Nephron progenitor cell (in vitro differentiated cells): ENCODE measurements at regions not wholly inside any gene's neighbourhood (a gene's known extent, or its start where the extent isn't known, plus 50 kb on each side); places are given as distances from the start of the nearest gene placed in this dataset.

ENCODE experiments used
- DNase-seq: peaks from one replicate; pipeline ENCODE4 v3.0.0; 2021
- H3K27ac Mint-ChIP-seq: 2 replicates; pipeline ENCODE4 v1.8.0; 2021; ENCODE audit warnings: mild to moderate bottlenecking, moderate library complexity, mixed read lengths
- H3K27me3 Mint-ChIP-seq: 2 replicates; pipeline ENCODE4 v1.8.0; 2021; ENCODE audit warnings: mild to moderate bottlenecking, low read depth, mixed read lengths; ENCODE audit not compliant: poor library complexity
- H3K36me3 Mint-ChIP-seq: 2 replicates; pipeline ENCODE4 v1.8.0; 2021; ENCODE audit warnings: low read depth, mixed read lengths
- H3K4me1 Mint-ChIP-seq: 2 replicates; pipeline ENCODE4 v1.8.0; 2021; ENCODE audit warnings: mixed read lengths
- H3K4me3 Mint-ChIP-seq: 2 replicates; pipeline ENCODE4 v1.8.0; 2021; ENCODE audit warnings: mild to moderate bottlenecking, moderate library complexity, mixed read lengths
- H3K9me3 Mint-ChIP-seq: 2 replicates; pipeline ENCODE4 v1.8.0; 2021; ENCODE audit warnings: mild to moderate bottlenecking, moderate library complexity, mixed read lengths
- TF ChIP-seq, protein P1 (sequence below): fragments of 200-600 bp; sonication (generic); IDR thresholded peaks from 2 replicates; pipeline ENCODE4 v1.5.0; 2021; ENCODE audit warnings: antibody characterized with exemption

DNA sequence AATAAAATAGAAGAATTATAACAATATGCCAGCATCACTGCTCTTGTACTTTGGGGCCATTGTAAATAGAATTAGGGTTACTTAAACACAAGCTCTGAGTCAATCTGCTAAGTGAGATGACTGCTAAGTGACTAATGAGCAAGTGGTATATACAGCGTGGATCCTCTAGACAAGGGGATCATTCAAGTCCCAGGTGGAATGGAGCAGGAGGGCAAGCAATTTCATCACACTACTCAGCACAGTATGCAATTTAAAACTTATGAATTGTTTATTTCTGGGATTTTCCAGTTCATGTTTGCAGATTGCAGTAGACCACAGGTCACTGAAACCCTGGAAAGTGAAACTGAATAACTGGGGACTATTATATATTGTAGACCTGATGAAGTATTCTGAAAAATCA is 235.3 kb downstream of the BTBD3 start:
- H3K4me3 Mint-ChIP-seq = no peak overlapping the region
- peaks cover 4% of the 10 kb centered on the region for H3K27me3 Mint-ChIP-seq
- no peaks in the 10 kb centered on the region for H3K9me3 Mint-ChIP-seq
- H3K4me1 Mint-ChIP-seq = no peaks in the 10 kb centered on the region
- DNase-seq = no peak
- H3K36me3 Mint-ChIP-seq = no peaks in the 10 kb centered on the region
- TF ChIP-seq, protein P1, sequence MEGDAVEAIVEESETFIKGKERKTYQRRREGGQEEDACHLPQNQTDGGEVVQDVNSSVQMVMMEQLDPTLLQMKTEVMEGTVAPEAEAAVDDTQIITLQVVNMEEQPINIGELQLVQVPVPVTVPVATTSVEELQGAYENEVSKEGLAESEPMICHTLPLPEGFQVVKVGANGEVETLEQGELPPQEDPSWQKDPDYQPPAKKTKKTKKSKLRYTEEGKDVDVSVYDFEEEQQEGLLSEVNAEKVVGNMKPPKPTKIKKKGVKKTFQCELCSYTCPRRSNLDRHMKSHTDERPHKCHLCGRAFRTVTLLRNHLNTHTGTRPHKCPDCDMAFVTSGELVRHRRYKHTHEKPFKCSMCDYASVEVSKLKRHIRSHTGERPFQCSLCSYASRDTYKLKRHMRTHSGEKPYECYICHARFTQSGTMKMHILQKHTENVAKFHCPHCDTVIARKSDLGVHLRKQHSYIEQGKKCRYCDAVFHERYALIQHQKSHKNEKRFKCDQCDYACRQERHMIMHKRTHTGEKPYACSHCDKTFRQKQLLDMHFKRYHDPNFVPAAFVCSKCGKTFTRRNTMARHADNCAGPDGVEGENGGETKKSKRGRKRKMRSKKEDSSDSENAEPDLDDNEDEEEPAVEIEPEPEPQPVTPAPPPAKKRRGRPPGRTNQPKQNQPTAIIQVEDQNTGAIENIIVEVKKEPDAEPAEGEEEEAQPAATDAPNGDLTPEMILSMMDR = no peak
- no peak overlapping the region for H3K27ac Mint-ChIP-seq

GRCh38 chr20:12153628-12154027 is 235.9 kb downstream of the BTBD3 start:
- Mint-ChIP-seq H3K27me3 (peaks cover 4% of the 10 kb centered on the region), H3K4me3 (no peak overlapping the region), H3K27ac (no peak overlapping the region), H3K4me1 (no peaks in the 10 kb centered on the region), H3K9me3 (no peaks in the 10 kb centered on the region), H3K36me3 (no peaks in the 10 kb centered on the region)
- TF ChIP-seq, protein P1 = no peak
- DNase-seq = no peak

GRCh38 chr20:12156252-12156651 is 238.6 kb downstream of the BTBD3 start:
- TF ChIP-seq, protein P1 = no peak
- Mint-ChIP-seq H3K27me3 (peaks cover 5% of the 10 kb centered on the region), H3K4me3 (no peak overlapping the region), H3K4me1 (no peaks in the 10 kb centered on the region), H3K27ac (no peak overlapping the region), H3K9me3 (no peaks in the 10 kb centered on the region), H3K36me3 (no peaks in the 10 kb centered on the region)
- DNase-seq = no peak

GRCh38 chr20:12159261-12159660 is 241.6 kb downstream of the BTBD3 start:
- Mint-ChIP-seq H3K9me3 (no peaks in the 10 kb centered on the region), H3K36me3 (no peaks in the 10 kb centered on the region), H3K4me3 (no peak overlapping the region), H3K4me1 (no peaks in the 10 kb centered on the region), H3K27me3 (peaks cover 5% of the 10 kb centered on the region), H3K27ac (no peak overlapping the region)
- no peak for DNase-seq
- TF ChIP-seq, protein P1 = no peak

- Mint-ChIP-seq H3K4me3 (no peak overlapping the region), H3K4me1 (no peaks in the 10 kb centered on the region), H3K27me3 (peaks cover 8% of the 10 kb centered on the region), H3K27ac (no peak overlapping the region), H3K9me3 (no peaks in the 10 kb centered on the region), H3K36me3 (no peaks in the 10 kb centered on the region)
- no peak for DNase-seq
- TF ChIP-seq, protein P1 = no peak
Observed at GRCh38 chr20:12161734-12162133, 244.0 kb downstream of the BTBD3 start.

GRCh38 chr20:12166053-12166717 is 248.5 kb downstream of the BTBD3 start:
- H3K36me3 Mint-ChIP-seq = no peaks in the 10 kb centered on the region
- no peak overlapping the region for H3K27ac Mint-ChIP-seq
- TF ChIP-seq, protein P1 = no peak
- no peak overlapping the region for H3K4me3 Mint-ChIP-seq
- no peak for DNase-seq
- H3K4me1 Mint-ChIP-seq = no peaks in the 10 kb centered on the region
- H3K9me3 Mint-ChIP-seq = peaks cover 26% of the 10 kb centered on the region
- H3K27me3 Mint-ChIP-seq = peaks cover 2% of the 10 kb centered on the region
